DMS153 treated with DMSO at 0.1 percent for 48 hours (cell line): ENCODE measurements at regions not wholly inside any gene's neighbourhood (a gene's known extent, or its start where the extent isn't known, plus 50 kb on each side); places are given as distances from the start of the nearest gene placed in this dataset.

Experiments
- DNase-seq: peaks from one replicate; lab custom pipeline; 2025; ENCODE audit not compliant: unreplicated experiment; lab: John Stamatoyannopoulos, UW

DNA sequence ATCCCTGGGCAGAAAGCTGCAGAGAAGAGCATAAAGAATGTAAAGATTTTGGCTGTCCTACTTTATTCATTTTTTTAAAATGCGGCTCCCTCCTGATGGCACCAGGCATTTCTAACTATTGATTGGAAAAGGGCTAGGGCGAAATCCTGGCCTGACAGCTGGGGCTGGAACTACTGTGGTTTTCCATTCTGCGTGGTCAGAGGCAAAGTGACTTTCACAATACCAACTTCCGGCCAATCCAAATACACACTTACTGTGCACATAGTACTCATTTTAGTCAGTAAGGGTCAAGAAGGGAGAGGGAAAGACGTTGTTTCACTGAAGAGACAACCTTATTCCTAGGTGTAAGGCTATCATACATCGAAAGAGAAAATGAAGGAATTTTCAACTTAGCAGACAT is 113.8 kb upstream of the PMFBP1 start:
- DNase-seq: no peak

- DNase-seq: no peak
Measured at GRCh38 chr16:72285324-72285723, 113.4 kb upstream of the PMFBP1 start.

GRCh38 chr16:72284042-72284789 is 112.3 kb upstream of the PMFBP1 start:
- no peak for DNase-seq

GRCh38 chr16:72282362-72282761 is 110.4 kb upstream of the PMFBP1 start:
- DNase-seq: no peak

GRCh38 chr16:72278301-72278700 is 106.3 kb upstream of the PMFBP1 start:
- no peak for DNase-seq

DNA sequence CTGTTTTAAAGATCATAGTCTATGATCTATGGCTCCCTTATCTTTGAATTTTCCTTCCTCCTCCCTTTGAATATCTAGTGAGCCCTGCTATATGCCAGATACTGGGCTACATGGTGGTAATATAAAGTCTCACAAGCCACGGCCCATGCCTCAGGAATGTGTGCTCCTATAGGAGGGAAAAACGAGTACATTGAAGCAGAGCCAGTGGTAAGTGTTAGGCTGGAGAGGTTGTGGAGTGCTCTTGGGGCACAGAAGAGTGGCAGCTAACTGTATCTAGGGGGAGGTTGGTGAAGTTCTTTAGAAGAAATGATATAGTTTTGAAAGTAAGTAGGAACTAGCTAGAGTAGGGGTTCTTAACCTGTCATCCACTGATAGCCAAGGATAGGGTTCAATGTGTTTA is 105.8 kb upstream of the PMFBP1 start:
- DNase-seq: no peak

DNA sequence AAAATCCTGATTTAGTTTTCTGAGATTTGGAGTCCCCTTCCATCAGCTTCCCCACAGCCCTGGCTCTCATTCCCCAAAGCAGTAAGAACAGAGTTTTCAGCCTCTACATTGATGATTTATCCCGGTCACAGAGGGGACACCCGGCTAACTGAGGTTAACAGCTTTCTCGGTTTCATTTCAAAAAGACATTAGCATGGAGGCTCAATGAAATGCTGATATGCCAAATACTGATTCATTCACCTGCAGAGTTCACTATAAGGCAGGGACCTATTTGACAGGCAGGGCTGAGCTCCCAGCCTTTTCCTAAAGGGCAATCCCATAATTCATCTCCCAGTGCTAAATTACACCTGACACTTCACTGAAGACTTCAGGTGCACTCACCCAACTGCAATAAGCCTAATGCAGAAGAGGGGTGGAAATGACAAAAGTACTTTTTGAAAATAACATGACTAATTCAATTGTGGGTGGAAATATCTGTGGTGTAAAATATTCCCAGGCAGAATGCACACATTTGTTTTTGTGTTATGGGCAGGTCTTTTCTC is 99.8 kb upstream of the PMFBP1 start:
- no peak for DNase-seq

DNA sequence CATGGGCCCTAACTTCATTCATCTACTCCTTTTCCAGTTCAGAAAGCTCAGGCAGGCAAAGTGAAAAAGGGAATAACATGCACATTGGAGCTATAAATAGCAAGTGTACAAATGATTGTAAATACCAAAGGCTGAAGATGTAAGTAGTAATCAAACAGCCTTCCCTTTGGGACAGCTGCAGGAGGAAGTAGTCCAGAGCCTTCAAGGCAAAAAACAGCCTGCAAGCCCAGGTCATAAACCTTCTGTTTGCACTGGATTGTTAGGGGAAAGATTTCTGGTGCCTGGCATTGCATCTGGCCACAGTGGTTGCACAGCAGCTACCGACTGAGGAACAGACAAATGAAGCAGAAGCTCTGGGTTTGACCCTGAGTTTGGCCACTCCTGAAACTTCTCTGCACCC is 98.6 kb upstream of the PMFBP1 start:
- peak; percentile 30 for DNase-seq

DNA sequence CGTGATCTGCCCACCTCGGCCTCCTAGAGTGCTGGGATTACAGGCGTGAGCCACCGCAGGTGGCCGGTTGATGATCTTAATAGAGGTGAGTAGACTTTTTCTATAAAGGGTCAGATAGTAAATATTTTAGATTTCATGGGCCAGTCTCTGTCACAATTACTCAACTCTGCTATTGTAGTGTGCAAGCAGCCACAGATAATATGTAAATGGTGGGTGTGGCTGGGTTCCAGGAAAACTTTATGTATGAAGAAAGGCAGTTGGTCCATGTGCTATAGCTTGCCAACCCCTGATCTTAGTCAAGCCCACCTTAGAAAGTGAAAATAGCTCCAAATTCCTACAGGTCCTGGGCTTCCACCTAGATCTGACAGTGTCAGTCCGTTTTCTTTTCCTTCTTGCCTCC is 94.9 kb upstream of the PMFBP1 start:
- no peak for DNase-seq

- DNase-seq: no peak
Measured at GRCh38 chr16:72264771-72265170, 92.8 kb upstream of the PMFBP1 start.

GRCh38 chr16:72262711-72263110 is 90.8 kb upstream of the PMFBP1 start:
- no peak for DNase-seq

DNA sequence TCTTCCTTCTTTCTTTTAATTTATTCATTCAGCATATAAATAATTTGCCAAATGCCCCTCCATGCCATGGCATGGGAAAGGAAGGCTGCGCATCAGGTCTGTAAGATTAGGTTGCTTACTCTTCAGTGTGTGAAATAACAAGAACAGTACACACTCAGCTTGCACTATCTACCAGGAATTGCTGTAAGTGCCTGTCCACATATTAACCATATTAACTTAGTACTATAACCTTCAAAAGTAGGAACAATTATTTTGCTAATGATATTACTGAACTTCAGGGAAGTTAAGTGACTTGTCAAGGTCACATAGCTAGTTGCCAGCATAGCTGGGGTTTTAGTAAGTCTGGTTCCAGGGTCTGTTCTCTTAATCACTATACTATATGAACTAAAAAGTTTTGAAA is 89.2 kb upstream of the PMFBP1 start:
- DNase-seq: no peak

DNA sequence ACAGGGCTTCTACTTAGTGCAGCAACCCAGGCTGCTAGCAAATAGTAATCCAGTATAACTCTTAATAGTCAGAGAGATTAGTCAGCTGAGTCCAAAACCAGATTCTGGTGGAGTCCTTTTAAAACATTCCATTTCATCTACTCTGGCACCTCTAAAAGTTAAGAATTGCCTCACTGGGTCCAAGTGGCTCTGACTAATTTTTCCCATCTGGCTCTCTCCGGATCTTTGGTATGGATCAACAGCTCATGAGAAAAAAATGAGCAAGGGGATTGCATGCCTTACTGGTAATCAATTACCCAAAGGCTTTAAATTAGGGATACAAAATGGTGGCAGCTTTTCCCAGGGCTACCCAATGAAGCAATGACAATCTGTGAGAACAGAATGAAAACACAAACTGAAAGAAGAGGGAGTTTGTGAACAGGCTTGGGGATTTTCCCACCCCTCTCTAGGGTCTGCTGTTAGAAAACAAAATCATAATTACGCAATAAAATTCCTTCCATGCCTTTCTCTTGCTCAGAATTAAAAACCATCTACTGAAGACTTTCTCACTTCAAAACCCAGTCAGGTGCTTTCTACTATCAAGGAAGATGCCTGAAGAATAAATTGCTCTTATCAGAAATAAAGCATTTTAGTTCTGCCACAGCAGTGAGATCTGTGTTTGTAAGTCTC is 84.6 kb upstream of the PMFBP1 start:
- DNase-seq: no peak

- no peak for DNase-seq
Measured at GRCh38 chr16:72255786-72256185, 83.8 kb upstream of the PMFBP1 start.

DNA sequence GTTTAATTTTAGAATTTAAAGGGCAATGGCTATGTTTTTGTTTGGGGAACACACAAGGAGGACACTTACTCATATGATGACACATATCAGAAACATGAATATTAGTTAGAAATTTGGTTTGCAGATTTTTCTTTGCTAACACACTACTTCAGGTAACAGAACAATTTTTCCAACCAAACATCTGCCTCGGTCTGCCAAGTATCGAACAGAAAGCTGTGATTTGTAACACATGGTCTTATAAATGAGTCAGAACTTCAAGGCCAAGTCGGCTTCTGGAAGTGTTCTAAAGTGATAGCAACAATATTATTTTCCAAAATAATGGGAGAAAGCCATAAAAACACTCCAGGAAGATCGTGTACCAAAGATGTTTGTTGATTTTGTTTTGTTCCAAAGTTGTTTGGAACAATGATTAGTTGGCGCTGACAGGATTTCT is 75.9 kb upstream of the PMFBP1 start:
- DNase-seq: no peak

DNA sequence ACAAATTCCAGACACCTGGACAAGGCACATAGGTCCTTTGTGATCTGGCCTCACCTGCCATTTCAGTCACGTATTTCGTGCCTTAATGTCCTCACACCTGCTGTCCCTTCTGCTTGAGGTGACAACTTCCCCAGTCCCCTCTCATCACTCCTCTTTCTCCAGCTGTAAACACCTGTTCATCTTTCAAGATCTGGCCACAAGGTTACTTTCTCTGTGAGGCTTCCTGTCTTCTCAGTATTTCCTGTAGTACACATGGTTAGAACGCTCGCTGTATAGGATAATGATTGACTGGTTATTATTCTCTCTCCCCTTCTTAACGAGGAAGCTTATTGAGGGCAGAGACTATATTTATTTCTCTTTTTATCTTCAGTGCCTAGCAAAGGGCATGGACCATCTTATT is 74.5 kb upstream of the PMFBP1 start:
- no peak for DNase-seq

GRCh38 chr16:72244853-72245252 is 72.9 kb upstream of the PMFBP1 start:
- DNase-seq: no peak

GRCh38 chr16:72243621-72244020 is 71.7 kb upstream of the PMFBP1 start:
- DNase-seq: no peak

DNA sequence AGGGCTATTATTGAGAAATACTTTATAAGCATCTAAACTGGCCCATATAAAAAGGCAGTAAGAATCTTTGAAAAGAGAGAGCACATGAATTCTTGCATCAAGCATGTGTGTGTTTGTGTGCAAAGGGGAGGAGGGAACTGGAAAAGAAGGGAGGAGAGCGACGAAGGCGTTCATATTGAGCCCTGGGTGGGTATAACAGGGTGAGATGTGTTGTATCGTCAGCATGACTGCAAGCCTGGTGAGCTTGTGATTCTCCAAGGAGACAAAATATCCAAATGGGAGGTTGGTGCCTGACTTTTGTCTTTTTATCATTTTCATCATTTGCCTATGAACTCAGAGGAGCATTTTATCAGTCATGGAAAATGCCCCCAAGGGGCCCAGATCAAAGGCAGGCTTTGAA is 70.8 kb upstream of the PMFBP1 start:
- no peak for DNase-seq

GRCh38 chr16:72241930-72242329 is 70.0 kb upstream of the PMFBP1 start:
- peak; percentile 45 for DNase-seq

GRCh38 chr16:72241008-72241407 is 69.1 kb upstream of the PMFBP1 start:
- peak; percentile 68 for DNase-seq

DNA sequence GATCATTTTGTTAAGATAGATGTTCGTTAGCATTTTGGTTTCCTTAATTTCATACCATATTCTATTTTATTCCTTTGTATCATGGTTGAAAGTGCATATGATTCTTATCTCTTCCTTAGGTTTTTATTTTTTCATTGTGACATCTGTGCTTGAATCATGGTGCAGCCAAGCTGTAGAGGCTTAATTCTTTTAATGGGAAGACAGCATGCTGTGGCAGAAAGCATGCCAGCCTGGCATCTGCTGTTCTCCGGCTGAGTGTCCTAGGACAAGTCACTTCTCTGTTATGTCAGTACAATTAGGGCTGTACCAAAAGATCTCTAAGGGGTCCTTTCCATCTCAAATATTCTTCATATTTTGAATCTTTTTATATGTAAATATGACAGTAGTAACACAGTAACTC is 68.5 kb upstream of the PMFBP1 start:
- DNase-seq: no peak

DNA sequence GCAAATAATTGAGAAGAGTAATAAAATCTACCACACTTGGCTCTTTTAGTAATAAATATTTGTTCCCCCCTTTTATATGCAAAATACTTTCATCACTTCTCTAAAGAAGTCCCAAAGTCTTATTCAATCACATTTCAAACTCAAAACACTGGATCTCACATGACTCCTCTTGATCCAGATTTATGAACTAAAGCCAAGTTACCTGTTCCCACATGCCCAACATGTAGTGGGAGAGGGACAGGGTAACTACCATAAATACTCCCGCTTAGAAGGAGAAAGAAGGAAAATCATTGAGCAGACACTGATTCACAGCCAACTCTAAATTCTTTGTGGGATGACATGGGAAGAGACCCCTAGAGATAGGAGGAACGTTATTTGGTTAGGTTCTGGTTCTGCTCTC is 64.9 kb upstream of the PMFBP1 start:
- no peak for DNase-seq
